Osteoblast (primary cell): ENCODE measurements at regions not wholly inside any gene's neighbourhood (a gene's known extent, or its start where the extent isn't known, plus 50 kb on each side); places are given as distances from the start of the nearest gene placed in this dataset.

Experiments used
- DNase-seq: peaks from one replicate; pipeline ENCODE4 v3.0.0; 2011; ENCODE audit warnings: low spot score, mixed read lengths; ENCODE audit not compliant: insufficient read length; ENCODE audit errors: missing footprints
- H2AFZ ChIP-seq: 2 replicates; pipeline ENCODE4 v1.6.0; 2011; ENCODE audit warnings: mild to moderate bottlenecking, low read length
- H3K27ac ChIP-seq: 2 replicates; pipeline ENCODE4 v1.5.1; 2011; ENCODE audit warnings: mild to moderate bottlenecking, low read depth, low read length, moderate library complexity
- H3K27me3 ChIP-seq: 2 replicates; pipeline ENCODE4 v1.6.0; 2012; ENCODE audit warnings: mild to moderate bottlenecking, control low read depth, inconsistent platforms, low read length, moderate library complexity; ENCODE audit not compliant: insufficient read depth
- H3K36me3 ChIP-seq: 2 replicates; pipeline ENCODE4 v1.5.1; 2011; ENCODE audit warnings: mild to moderate bottlenecking, low read length, control low read depth, moderate library complexity; ENCODE audit not compliant: insufficient read depth
- H3K4me1 ChIP-seq: 2 replicates; pipeline ENCODE4 v1.5.1; 2011; ENCODE audit warnings: mild to moderate bottlenecking, low read length, control low read depth, moderate library complexity; ENCODE audit not compliant: insufficient read depth
- H3K4me2 ChIP-seq: 2 replicates; pipeline ENCODE4 v1.6.0; 2011; ENCODE audit warnings: mild to moderate bottlenecking, low read length; ENCODE audit not compliant: insufficient read depth
- H3K4me3 ChIP-seq: fragments of 200-600 bp; sonication (generic); 3 replicates; pipeline ENCODE4 v1.5.1; 2012; ENCODE audit warnings: mild to moderate bottlenecking, low read length, inconsistent platforms; ENCODE audit not compliant: insufficient read depth
- H3K79me2 ChIP-seq: 2 replicates; pipeline ENCODE4 v1.6.0; 2012; ENCODE audit warnings: mild to moderate bottlenecking, low read length, control low read depth, inconsistent platforms; ENCODE audit not compliant: insufficient read depth
- H3K9me3 ChIP-seq: 2 replicates; pipeline ENCODE4 v1.5.1; 2011; ENCODE audit warnings: low read depth, low read length, control low read depth
- H4K20me1 ChIP-seq: 2 replicates; pipeline ENCODE4 v1.6.0; 2012; ENCODE audit warnings: mild to moderate bottlenecking, low read length, control low read depth; ENCODE audit not compliant: insufficient read depth
- TF ChIP-seq, protein P1 (sequence below): IDR thresholded peaks from 2 replicates; pipeline ENCODE4 v1.5.1; 2011; ENCODE audit warnings: mild to moderate bottlenecking, low read depth, low read length, moderate library complexity; ENCODE audit errors: extremely low read depth

GRCh38 chr16:7148606-7149005 is 184.0 kb upstream of the RBFOX1 start:
- Histone ChIP-seq H3K4me2 (no peak overlapping the region), H3K79me2 (no peaks in the 10 kb centered on the region), H3K27me3 (no peaks in the 10 kb centered on the region), H3K36me3 (no peaks in the 10 kb centered on the region), H3K4me1 (no peaks in the 10 kb centered on the region), H2AFZ (no peak overlapping the region), H3K27ac (no peak overlapping the region), H4K20me1 (no peaks in the 10 kb centered on the region), H3K9me3 (no peaks in the 10 kb centered on the region), H3K4me3 (no peak overlapping the region)
- TF ChIP-seq, protein P1, sequence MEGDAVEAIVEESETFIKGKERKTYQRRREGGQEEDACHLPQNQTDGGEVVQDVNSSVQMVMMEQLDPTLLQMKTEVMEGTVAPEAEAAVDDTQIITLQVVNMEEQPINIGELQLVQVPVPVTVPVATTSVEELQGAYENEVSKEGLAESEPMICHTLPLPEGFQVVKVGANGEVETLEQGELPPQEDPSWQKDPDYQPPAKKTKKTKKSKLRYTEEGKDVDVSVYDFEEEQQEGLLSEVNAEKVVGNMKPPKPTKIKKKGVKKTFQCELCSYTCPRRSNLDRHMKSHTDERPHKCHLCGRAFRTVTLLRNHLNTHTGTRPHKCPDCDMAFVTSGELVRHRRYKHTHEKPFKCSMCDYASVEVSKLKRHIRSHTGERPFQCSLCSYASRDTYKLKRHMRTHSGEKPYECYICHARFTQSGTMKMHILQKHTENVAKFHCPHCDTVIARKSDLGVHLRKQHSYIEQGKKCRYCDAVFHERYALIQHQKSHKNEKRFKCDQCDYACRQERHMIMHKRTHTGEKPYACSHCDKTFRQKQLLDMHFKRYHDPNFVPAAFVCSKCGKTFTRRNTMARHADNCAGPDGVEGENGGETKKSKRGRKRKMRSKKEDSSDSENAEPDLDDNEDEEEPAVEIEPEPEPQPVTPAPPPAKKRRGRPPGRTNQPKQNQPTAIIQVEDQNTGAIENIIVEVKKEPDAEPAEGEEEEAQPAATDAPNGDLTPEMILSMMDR: no peak
- no peak for DNase-seq

DNA sequence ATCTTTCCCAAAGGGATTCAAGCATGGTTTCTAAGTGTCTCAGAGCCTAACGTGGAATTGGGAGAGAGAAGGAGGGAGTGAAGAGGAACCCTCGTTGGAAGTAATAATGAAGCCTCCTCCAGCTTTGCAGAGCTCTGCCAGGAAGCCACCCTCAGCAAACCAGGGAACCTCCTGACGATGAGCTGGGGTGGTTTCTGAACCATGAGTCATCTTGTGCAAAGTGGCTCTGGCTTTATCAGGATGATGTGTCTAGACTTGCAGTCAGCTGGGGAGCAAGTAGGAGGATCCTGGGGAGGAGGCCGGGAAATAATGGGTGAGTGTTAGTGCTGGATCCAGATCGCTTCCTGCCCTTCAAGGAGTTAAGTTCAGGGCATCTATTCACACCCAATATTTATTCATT is 191.7 kb upstream of the RBFOX1 start:
- H2AFZ ChIP-seq: no peak overlapping the region
- no peaks in the 10 kb centered on the region for H4K20me1 ChIP-seq
- H3K4me3 ChIP-seq: no peak overlapping the region
- no peaks in the 10 kb centered on the region for H3K9me3 ChIP-seq
- no peak overlapping the region for H3K27ac ChIP-seq
- H3K36me3 ChIP-seq: no peaks in the 10 kb centered on the region
- TF ChIP-seq, protein P1: no peak
- DNase-seq: no peak
- no peaks in the 10 kb centered on the region for H3K27me3 ChIP-seq
- H3K4me1 ChIP-seq: no peaks in the 10 kb centered on the region
- H3K4me2 ChIP-seq: no peak overlapping the region
- H3K79me2 ChIP-seq: no peaks in the 10 kb centered on the region

- Histone ChIP-seq H3K9me3 (no peaks in the 10 kb centered on the region), H3K4me3 (no peak overlapping the region), H3K36me3 (no peaks in the 10 kb centered on the region), H4K20me1 (no peaks in the 10 kb centered on the region), H3K4me1 (no peaks in the 10 kb centered on the region), H3K27me3 (no peaks in the 10 kb centered on the region), H2AFZ (no peak overlapping the region), H3K4me2 (no peak overlapping the region), H3K79me2 (no peaks in the 10 kb centered on the region), H3K27ac (no peak overlapping the region)
- no peak for DNase-seq
- TF ChIP-seq, protein P1: no peak
These were observed 194.9 kb upstream of the RBFOX1 start for GRCh38 chr16:7137560-7138330.

DNA sequence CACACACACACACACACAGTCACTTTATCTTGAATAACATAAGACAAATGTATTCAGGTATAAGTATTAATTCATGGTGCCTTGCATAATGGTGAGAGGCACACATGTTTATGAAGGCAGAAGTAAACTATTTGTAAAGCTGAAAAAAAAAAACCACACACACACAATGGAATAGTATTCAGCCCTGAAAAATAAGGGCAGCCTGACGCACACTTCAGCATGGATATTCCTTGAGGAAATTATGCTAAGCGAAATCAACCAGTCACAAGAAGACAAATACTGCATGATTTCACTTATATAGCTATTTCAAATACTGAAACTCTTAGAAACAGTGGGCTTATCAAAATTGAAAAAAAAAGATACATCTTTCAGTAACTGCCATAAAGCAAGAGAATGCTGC is 200.2 kb upstream of the RBFOX1 start:
- H2AFZ ChIP-seq: no peak overlapping the region
- no peaks in the 10 kb centered on the region for H4K20me1 ChIP-seq
- no peaks in the 10 kb centered on the region for H3K27me3 ChIP-seq
- no peaks in the 10 kb centered on the region for H3K4me1 ChIP-seq
- no peaks in the 10 kb centered on the region for H3K79me2 ChIP-seq
- no peak overlapping the region for H3K4me2 ChIP-seq
- H3K36me3 ChIP-seq: no peaks in the 10 kb centered on the region
- no peak for DNase-seq
- no peak overlapping the region for H3K27ac ChIP-seq
- no peak overlapping the region for H3K4me3 ChIP-seq
- TF ChIP-seq, protein P1: no peak
- no peaks in the 10 kb centered on the region for H3K9me3 ChIP-seq
